IPS-20b (cell line): ENCODE measurements at regions not wholly inside any gene's neighbourhood (a gene's known extent, or its start where the extent isn't known, plus 50 kb on each side); places are given as distances from the start of the nearest gene placed in this dataset.
"Not testable (repeated sequence)": the region's sequence is repeated elsewhere in the genome, so short reads cannot be mapped to it uniquely, and the experiment has no call there.

ENCODE experiments used
- H3K27ac ChIP-seq: one replicate; pipeline ENCODE4 v1.5.1; 2013; ENCODE audit warnings: low read length
- H3K27me3 ChIP-seq: 2 replicates; pipeline ENCODE4 v1.6.1; 2013; ENCODE audit warnings: mild to moderate bottlenecking, low read length, inconsistent platforms; ENCODE audit not compliant: insufficient read depth
- H3K36me3 ChIP-seq: 2 replicates; pipeline ENCODE4 v1.6.1; 2013; ENCODE audit warnings: low read depth, mild to moderate bottlenecking, inconsistent platforms, low read length, moderate library complexity; ENCODE audit not compliant: insufficient read depth
- H3K4me1 ChIP-seq: 2 replicates; pipeline ENCODE4 v1.6.1; 2013; ENCODE audit warnings: mild to moderate bottlenecking, control low read depth, inconsistent platforms, low read length, moderate library complexity; ENCODE audit not compliant: insufficient read depth
- H3K4me3 ChIP-seq: 2 replicates; pipeline ENCODE4 v1.5.1; 2013; ENCODE audit warnings: mild to moderate bottlenecking, low read length, inconsistent platforms
- H3K9ac ChIP-seq: 2 replicates; pipeline ENCODE4 v1.6.1; 2013; ENCODE audit warnings: low read depth, mild to moderate bottlenecking, inconsistent platforms, low read length, moderate library complexity
- H3K9me3 ChIP-seq: 2 replicates; pipeline ENCODE4 v1.6.1; 2013; ENCODE audit warnings: mild to moderate bottlenecking, low read depth, low read length, inconsistent platforms; ENCODE audit not compliant: insufficient read depth

DNA sequence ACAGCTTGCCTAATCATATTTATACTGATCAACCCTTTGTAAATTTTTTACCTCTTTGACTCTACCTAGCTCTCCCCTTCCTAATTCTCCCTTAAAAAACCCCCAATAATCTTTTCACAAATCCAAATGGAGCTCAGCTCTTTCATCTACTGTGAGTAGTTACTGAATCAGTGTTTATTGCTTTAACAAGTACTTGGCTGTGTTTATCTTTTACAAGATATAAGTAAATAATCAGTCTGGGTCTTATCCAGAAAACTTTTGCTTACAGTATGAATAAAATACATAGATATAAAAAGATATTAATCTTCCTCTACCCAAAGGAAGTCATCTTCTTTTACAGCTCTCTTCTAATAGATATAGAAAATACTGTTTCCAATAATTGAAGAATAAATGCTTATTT is 366.4 kb downstream of the RAP2B start:
- no peaks in the 10 kb centered on the region for H3K27me3 ChIP-seq
- no peak overlapping the region for H3K4me3 ChIP-seq
- no peaks in the 10 kb centered on the region for H3K36me3 ChIP-seq
- H3K4me1 ChIP-seq, result no peaks in the 10 kb centered on the region
- H3K27ac ChIP-seq, result no peak overlapping the region
- H3K9me3 ChIP-seq, result no peaks in the 10 kb centered on the region
- H3K9ac ChIP-seq, result no peak overlapping the region

DNA sequence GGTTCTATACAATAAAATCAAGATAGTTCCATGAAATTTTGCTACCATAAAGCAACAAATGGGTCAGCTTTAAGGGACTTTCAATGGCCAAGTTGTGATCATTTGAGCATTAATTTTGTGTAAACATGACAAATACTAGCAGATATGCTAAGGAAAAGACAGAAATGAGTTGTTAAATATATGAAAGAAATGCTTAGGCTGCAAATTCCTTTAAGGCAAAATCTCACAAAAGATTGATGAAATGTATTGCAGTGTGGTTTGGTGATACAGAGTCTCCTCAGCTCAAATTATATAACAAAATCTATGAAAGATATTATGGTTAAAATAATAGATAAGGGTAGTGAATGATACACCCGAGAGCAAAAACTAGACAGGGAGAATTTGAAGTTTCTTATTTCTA is 377.2 kb downstream of the RAP2B start:
- Histone ChIP-seq H3K9ac (no peak overlapping the region), H3K36me3 (no peaks in the 10 kb centered on the region), H3K4me3 (no peak overlapping the region), H3K4me1 (no peaks in the 10 kb centered on the region), H3K27ac (no peak overlapping the region), H3K9me3 (no peaks in the 10 kb centered on the region), H3K27me3 (no peaks in the 10 kb centered on the region)

DNA sequence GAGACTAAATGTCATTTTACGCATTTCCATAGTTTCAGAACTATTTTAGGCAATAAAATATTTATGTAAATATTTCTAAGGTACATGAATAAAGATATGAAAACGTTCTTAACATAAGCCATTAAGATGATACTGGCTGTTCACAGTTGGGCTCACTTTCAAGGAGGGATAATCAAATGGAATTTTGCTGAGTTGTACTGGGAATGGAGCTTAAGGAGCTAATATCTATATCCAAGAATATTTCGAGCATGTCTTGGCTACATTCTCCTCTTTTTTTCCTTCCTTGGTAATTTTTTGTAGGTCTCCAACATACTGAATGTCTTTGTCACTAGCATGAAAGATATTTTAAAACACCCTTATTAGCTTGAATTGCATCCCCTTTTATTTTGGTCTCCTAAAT is 383.4 kb downstream of the RAP2B start:
- Histone ChIP-seq H3K9ac (no peak overlapping the region), H3K9me3 (no peaks in the 10 kb centered on the region), H3K36me3 (no peaks in the 10 kb centered on the region), H3K4me1 (no peaks in the 10 kb centered on the region), H3K27ac (no peak overlapping the region), H3K27me3 (no peaks in the 10 kb centered on the region), H3K4me3 (no peak overlapping the region)

DNA sequence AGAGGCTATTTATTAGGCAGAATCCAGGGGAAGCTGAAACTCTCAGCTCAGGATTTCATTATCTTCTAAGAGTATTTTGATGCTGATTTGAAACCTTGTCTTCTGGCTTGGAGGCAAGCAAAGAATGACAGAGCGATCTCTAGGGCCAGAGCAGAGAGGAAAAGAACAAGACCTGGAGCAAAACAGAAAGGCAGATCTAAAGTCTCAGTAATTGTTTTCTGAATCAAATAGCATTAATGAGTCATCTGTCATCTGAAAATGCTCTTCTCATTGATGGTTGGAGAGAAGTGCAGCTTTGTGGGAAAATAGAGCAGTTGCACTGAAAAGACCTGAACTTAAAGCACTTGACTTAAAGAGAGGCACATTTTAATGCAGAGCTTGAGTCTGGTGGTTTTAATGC is 385.9 kb downstream of the RAP2B start:
- H3K9me3 ChIP-seq, result no peaks in the 10 kb centered on the region
- no peaks in the 10 kb centered on the region for H3K4me1 ChIP-seq
- H3K27me3 ChIP-seq, result no peaks in the 10 kb centered on the region
- H3K9ac ChIP-seq, result no peak overlapping the region
- no peak overlapping the region for H3K4me3 ChIP-seq
- no peaks in the 10 kb centered on the region for H3K36me3 ChIP-seq
- no peak overlapping the region for H3K27ac ChIP-seq

DNA sequence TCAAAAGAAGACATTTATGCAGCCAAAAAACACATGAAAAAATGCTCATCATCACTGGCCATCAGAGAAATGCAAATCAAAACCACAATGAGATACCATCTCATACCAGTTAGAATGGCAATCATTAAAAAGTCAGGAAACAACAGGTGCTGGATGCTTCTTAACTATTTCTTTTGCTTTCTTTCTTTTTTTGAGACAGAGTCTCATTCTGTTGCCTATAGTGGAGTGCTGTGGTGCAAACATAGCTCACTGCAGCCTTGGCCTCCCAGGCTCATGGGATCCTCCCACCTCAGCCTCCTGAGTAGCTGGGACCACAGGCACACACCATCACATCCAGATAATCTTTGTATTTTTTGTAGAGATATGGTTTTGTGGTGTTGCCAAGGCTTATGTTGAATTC is 387.7 kb downstream of the RAP2B start:
- not testable (repeated sequence) for H3K4me1 ChIP-seq, H3K27me3 ChIP-seq, H3K4me3 ChIP-seq, H3K27ac ChIP-seq, H3K36me3 ChIP-seq, H3K9ac ChIP-seq, H3K9me3 ChIP-seq

DNA sequence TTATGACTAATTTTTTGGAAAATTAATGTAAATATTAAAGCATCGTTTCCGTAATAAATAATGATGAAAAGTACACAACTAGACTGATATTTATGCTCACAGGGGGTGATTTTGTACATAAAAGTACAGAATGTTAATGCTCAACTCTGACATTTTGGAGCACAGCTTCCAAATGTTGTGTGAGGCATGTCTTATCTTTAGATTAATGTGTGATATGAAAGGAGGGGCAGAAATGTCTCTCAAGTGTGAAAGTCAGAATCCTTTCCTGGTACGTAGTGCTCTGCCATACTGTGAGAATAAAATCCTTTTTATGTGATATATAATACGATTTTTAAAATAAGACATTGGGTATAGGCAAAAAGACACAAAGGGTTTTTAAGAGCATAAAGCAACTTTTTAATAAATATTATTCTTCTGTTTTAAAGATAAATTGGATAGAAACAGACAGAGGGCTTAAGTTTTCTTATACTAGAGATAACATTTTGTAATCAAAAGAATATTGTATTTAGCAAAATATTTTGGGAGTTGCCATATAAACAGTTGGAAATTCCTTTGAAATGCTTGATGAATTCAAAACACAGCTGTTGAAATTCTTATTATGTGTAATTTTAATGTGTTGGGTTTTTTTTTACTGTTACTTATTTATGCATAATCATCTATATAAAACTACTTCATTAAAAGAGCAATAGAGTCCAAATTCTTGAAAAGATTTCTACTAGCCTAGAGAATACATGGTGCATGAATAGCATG is 389.7 kb downstream of the RAP2B start:
- Histone ChIP-seq H3K4me1 (no peaks in the 10 kb centered on the region), H3K9me3 (no peaks in the 10 kb centered on the region), H3K9ac (no peak overlapping the region), H3K27ac (no peak overlapping the region), H3K27me3 (no peaks in the 10 kb centered on the region), H3K4me3 (no peak overlapping the region), H3K36me3 (no peaks in the 10 kb centered on the region)

DNA sequence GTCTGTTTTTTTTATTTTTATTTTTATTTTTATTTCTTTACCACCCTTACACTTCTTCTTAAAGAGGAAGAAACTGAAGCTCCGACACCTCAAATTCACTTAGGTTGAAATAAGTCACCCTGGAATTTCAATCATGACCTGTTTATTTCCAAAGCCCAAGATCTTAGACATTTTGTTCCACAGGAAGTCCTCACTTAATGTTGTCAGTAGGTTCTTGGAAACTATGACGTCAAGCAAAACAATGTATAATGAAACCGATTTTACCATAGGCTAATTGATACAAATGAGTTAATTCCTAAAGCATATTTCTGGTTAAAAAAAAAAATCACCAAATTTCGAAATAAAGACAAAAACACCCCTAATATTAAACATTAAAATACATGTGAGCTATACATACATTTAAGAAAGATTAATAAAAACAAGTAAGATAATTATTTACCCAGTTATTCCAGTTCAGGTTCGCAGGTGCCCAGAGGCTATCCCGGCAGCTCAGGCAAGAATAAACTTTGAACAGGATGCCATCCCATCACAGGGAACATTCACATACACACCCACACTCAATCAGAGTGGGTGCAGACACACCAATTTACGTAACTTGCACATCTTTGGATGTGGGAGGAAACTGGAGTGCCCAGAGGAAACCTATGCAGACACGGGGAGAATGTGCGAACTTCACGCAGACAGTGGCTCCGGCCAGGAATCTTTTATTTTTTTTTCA is 391.0 kb downstream of the RAP2B start:
- no peaks in the 10 kb centered on the region for H3K4me1 ChIP-seq
- H3K4me3 ChIP-seq, result no peak overlapping the region
- H3K27me3 ChIP-seq, result no peaks in the 10 kb centered on the region
- no peak overlapping the region for H3K9ac ChIP-seq
- no peaks in the 10 kb centered on the region for H3K36me3 ChIP-seq
- no peaks in the 10 kb centered on the region for H3K9me3 ChIP-seq
- no peak overlapping the region for H3K27ac ChIP-seq

DNA sequence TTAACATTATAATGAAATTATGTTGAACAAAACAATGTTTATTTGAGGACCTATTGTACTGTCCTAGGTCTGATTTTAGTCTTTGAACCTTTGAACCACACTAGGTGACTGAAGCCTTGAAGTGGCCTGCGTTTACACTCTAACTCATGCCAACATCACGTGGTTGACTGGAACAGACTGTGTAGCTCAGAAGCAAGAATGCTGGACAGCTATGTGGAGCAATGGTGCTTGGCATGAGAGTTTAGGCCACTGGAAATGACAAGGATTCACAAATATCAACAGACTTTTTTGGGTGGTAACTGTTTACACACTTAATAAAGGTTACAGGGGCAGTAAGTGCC is 391.5 kb downstream of the RAP2B start:
- Histone ChIP-seq H3K27me3 (no peaks in the 10 kb centered on the region), H3K9ac (no peak overlapping the region), H3K4me3 (no peak overlapping the region), H3K27ac (no peak overlapping the region), H3K36me3 (no peaks in the 10 kb centered on the region), H3K4me1 (no peaks in the 10 kb centered on the region), H3K9me3 (no peaks in the 10 kb centered on the region)

DNA sequence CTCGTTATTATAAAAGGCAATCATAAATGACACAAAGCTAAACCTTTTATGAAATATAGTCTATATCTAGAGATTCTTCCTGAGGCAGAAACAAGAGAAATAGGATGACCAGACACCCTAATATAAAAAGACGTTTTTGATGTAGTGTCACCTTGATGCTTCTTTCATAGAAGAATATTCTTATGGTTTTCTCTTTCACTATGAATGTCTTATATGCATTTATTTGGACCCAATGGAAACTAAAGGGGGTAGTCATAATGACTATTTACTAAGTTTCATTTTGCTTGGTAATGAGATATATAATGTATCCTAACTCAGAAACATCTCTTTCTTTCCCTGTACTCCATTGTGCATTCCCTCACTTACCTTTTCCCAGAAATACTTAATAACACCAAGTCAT is 393.9 kb downstream of the RAP2B start:
- no peak overlapping the region for H3K4me3 ChIP-seq
- no peaks in the 10 kb centered on the region for H3K27me3 ChIP-seq
- no peak overlapping the region for H3K9ac ChIP-seq
- no peaks in the 10 kb centered on the region for H3K36me3 ChIP-seq
- no peaks in the 10 kb centered on the region for H3K4me1 ChIP-seq
- no peak overlapping the region for H3K27ac ChIP-seq
- H3K9me3 ChIP-seq, result peaks cover 5% of the 10 kb centered on the region; the same call in 1 of the 2 replicates

DNA sequence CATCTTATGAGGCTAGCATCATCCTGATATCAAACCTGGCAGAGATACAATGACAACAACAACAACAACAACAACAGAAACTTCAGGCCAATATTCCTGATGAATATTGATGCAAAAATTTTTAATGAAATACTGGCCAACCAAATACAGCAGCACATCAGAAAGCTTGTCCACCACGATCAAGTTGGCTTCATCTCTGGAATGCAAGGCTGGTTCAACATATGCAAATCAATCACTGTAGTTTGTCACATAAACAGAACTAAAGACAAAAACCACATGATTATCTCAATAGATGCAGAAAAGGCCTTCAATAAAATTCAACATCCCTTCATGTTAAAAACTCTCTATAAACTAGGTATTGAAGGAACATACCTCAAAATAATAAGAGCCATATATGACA is 397.3 kb downstream of the RAP2B start:
- H3K9me3 ChIP-seq, result peaks cover 20% of the 10 kb centered on the region
- H3K4me3 ChIP-seq, H3K27me3 ChIP-seq, H3K4me1 ChIP-seq, H3K27ac ChIP-seq, H3K36me3 ChIP-seq, H3K9ac ChIP-seq: not testable (repeated sequence)

DNA sequence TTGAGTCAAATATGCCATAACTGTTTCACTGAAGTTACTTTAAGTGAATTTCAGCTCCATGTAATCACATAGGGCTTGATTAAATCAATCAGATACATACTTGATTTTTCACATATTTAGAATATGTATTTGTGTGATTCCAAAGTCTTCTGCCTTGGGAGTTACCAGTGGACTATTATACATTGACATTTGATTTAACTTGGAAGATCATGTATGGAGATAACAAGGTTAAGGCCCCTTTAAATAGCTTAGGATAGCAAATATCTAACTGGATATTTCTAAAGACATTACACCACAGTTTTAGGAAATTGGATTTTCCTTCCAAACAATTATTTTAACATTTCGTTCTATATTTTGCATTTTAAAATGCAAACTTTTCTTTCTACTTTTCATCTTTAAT is 405.0 kb downstream of the RAP2B start:
- Histone ChIP-seq H3K4me1 (no peaks in the 10 kb centered on the region), H3K27ac (no peak overlapping the region), H3K4me3 (no peak overlapping the region), H3K9ac (no peak overlapping the region), H3K27me3 (no peaks in the 10 kb centered on the region), H3K36me3 (no peaks in the 10 kb centered on the region), H3K9me3 (peaks cover 19% of the 10 kb centered on the region)

DNA sequence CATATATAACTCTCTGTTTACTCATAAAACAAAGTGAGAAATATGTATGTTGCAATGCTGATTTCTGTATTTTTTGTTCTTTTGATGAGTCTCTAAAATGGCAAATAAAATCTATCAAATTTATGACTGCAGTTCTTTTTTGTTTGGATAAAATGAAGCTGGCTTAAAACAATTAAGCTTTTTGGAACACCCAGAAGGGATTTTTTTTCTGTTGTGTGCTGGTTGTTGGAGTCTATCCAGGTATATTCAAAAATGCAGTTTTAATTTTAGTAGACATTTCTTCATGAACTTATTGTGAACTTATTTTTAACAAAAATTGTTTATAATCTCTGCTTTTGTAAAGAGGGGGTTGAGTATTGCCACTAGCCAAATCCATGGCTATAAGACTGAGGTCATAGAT is 405.5 kb downstream of the RAP2B start:
- H3K9ac ChIP-seq, result no peak overlapping the region
- no peaks in the 10 kb centered on the region for H3K27me3 ChIP-seq
- H3K27ac ChIP-seq, result no peak overlapping the region
- no peaks in the 10 kb centered on the region for H3K36me3 ChIP-seq
- peaks cover 18% of the 10 kb centered on the region for H3K9me3 ChIP-seq
- H3K4me3 ChIP-seq, result no peak overlapping the region
- no peaks in the 10 kb centered on the region for H3K4me1 ChIP-seq
